ENCODE measurements at regions not wholly inside any gene's neighbourhood (a gene's known extent, or its start where the extent isn't known, plus 50 kb on each side); places are given as distances from the start of the nearest gene placed in this dataset.

DNA sequence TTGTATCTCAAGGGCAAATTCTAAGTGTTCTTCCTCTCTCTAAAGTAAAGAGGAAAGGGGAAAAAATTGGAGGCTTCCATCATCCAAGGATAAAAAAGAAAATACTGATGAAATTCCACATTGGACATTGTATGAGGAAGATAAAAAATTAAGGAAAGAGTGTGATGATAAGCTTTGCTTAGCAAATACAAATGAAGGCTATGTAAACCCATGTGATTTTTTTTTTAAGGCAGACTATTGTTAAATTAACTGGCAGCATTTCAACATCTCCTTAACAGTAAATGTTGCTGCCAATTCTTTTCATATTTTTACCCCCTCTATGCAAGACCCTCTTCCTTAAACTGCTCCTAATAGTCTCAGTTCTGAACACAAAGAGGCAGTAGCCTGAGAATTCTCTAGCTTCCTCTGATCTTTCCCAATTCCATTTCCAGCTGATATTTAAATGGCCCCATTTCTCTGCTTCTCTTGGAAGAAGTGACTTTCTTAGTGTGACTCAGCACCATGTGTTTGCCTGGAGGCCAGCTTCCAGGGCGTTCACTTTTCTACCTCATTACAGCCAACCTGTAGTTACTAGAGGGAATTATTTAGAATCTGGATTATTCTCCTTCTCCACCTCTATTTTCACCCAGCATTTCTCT lies 159.7 kb downstream of the TLE1 start:
- Histone ChIP-seq H3K9me3 (replicated peaks; ENCODE audit: control insufficient read depth, insufficient read depth, low read length) (no peaks in the 10 kb centered on the region), H2AFZ (ENCODE audit: control insufficient read depth, low read depth, low read length) (no peak overlapping the region), H3K4me2 (ENCODE audit: control insufficient read depth, insufficient read depth) (no peak overlapping the region), H3K36me3 (ENCODE audit: control insufficient read depth in 2 of 2, insufficient read depth in 2 of 2, low read length in 1 of 2) (no peaks in the 10 kb centered on the region), H3K9ac (ENCODE audit: control insufficient read depth, insufficient read depth, low read length) (no peak overlapping the region), H3K27me3 (replicated peaks in 1 of 2; ENCODE audit: control insufficient read depth in 2 of 2, insufficient read depth in 2 of 2, low read length in 1 of 2) (no peaks in the 10 kb centered on the region), H3K4me3 (no peak overlapping the region), H4K20me1 (ENCODE audit: control insufficient read depth, insufficient read depth) (no peaks in the 10 kb centered on the region), H3K79me2 (ENCODE audit: control insufficient read depth, insufficient read depth, low read length) (no peaks in the 10 kb centered on the region), H3K27ac (ENCODE audit: control insufficient read depth, insufficient read depth) (no peak overlapping the region), H3K4me1 (ENCODE audit: control insufficient read depth, insufficient read depth, low read length) (no peaks in the 10 kb centered on the region)
- ChIA-PET POLR2A (no interaction called here), RAD21 (ENCODE audit: unreplicated experiment) (no interaction called here), SMC1A (ENCODE audit: uncharacterized antibody, unreplicated experiment) (no interaction called here), CTCF (interaction anchor here (0.6 kb wide), 1 partner anchor 41 kb away, joined by 3 read pairs; no protein-coding TSS in a partner anchor)
- WGBS (ENCODE audit: insufficient coverage, insufficient replicate concordance, low lambda C conversion rate, missing lambda C conversion rate): 0% methylated on average over 1 of the region's 1 CpG
- ATAC-seq: no peak
- no TSS peak for BruUV-seq (replicated peaks)
- no peak for TF ChIP-seq RFX5 (IDR thresholded peaks at IDR 0.05; ENCODE audit: low read depth, low read length)
- no peak for TF ChIP-seq BHLHE40 (IDR thresholded peaks at IDR 0.05; ENCODE audit: borderline replicate concordance in 1 of 2, low read depth in 2 of 2, low read length in 1 of 2)
- no peak for TF ChIP-seq CREB1 (IDR thresholded peaks at IDR 0.05; ENCODE audit: low read depth)
- TF ChIP-seq TBL1XR1 (IDR thresholded peaks at IDR 0.05; ENCODE audit: low read depth, low read length): no peak
- TF ChIP-seq TCF12 (IDR thresholded peaks at IDR 0.05; ENCODE audit: low read depth, low read length): no peak
- TF ChIP-seq, protein P1, sequence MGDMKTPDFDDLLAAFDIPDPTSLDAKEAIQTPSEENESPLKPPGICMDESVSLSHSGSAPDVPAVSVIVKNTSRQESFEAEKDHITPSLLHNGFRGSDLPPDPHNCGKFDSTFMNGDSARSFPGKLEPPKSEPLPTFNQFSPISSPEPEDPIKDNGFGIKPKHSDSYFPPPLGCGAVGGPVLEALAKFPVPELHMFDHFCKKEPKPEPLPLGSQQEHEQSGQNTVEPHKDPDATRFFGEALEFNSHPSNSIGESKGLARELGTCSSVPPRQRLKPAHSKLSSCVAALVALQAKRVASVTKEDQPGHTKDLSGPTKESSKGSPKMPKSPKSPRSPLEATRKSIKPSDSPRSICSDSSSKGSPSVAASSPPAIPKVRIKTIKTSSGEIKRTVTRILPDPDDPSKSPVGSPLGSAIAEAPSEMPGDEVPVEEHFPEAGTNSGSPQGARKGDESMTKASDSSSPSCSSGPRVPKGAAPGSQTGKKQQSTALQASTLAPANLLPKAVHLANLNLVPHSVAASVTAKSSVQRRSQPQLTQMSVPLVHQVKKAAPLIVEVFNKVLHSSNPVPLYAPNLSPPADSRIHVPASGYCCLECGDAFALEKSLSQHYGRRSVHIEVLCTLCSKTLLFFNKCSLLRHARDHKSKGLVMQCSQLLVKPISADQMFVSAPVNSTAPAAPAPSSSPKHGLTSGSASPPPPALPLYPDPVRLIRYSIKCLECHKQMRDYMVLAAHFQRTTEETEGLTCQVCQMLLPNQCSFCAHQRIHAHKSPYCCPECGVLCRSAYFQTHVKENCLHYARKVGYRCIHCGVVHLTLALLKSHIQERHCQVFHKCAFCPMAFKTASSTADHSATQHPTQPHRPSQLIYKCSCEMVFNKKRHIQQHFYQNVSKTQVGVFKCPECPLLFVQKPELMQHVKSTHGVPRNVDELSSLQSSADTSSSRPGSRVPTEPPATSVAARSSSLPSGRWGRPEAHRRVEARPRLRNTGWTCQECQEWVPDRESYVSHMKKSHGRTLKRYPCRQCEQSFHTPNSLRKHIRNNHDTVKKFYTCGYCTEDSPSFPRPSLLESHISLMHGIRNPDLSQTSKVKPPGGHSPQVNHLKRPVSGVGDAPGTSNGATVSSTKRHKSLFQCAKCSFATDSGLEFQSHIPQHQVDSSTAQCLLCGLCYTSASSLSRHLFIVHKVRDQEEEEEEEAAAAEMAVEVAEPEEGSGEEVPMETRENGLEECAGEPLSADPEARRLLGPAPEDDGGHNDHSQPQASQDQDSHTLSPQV (IDR thresholded peaks at IDR 0.05): no peak
- no peak for TF ChIP-seq FOXK2 (IDR thresholded peaks at IDR 0.05)
- TF ChIP-seq ATF7 (IDR thresholded peaks at IDR 0.05; ENCODE audit: low read depth): no peak
- TF ChIP-seq SREBF1 (IDR thresholded peaks at IDR 0.05; ENCODE audit: low read length): no peak
- TF ChIP-seq FOXM1 (IDR thresholded peaks at IDR 0.05; ENCODE audit: low read depth, low read length): no peak
- TF ChIP-seq SRF (IDR thresholded peaks at IDR 0.05; ENCODE audit: low read depth in 2 of 2, low read length in 2 of 2): no peak
- no peak for TF ChIP-seq IKZF1 (conservative IDR thresholded peaks at IDR 0.05)
- TF ChIP-seq, protein P2, sequence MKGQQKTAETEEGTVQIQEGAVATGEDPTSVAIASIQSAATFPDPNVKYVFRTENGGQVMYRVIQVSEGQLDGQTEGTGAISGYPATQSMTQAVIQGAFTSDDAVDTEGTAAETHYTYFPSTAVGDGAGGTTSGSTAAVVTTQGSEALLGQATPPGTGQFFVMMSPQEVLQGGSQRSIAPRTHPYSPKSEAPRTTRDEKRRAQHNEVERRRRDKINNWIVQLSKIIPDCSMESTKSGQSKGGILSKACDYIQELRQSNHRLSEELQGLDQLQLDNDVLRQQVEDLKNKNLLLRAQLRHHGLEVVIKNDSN (IDR thresholded peaks at IDR 0.05; ENCODE audit: borderline replicate concordance, extremely low read length, insufficient read depth, low read depth, low read length): no peak
- no peak for TF ChIP-seq RAD21 (IDR thresholded peaks at IDR 0.05; ENCODE audit: insufficient read depth, low read depth, low read length)
- TF ChIP-seq TARDBP (IDR thresholded peaks at IDR 0.05; ENCODE audit: borderline replicate concordance): no peak
- TF ChIP-seq, protein P3, sequence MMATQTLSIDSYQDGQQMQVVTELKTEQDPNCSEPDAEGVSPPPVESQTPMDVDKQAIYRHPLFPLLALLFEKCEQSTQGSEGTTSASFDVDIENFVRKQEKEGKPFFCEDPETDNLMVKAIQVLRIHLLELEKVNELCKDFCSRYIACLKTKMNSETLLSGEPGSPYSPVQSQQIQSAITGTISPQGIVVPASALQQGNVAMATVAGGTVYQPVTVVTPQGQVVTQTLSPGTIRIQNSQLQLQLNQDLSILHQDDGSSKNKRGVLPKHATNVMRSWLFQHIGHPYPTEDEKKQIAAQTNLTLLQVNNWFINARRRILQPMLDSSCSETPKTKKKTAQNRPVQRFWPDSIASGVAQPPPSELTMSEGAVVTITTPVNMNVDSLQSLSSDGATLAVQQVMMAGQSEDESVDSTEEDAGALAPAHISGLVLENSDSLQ (IDR thresholded peaks at IDR 0.05): no peak
- TF ChIP-seq ESRRA (IDR thresholded peaks at IDR 0.05; ENCODE audit: low read length): no peak
- in situ Hi-C loops (cut with MboI) (no loop called here), intact Hi-C loops (cut with micrococcal nuclease; ENCODE audit: unreplicated experiment) (no loop called here)
- FAIRE-seq: no peak
- DNase-seq (ENCODE audit: low read depth, low spot score): no peak

All from GM12878 (cell line).